Inferior parietal cortex (tissue), 1 donor: ENCODE measurements at regions not wholly inside any gene's neighbourhood (a gene's known extent, or its start where the extent isn't known, plus 50 kb on each side); places are given as distances from the start of the nearest gene placed in this dataset.

Source experiments
- DNase-seq: peaks from one replicate; pipeline ENCODE4 v3.0.0-alpha.2; 2016; ENCODE audit errors: extremely low spot score

DNA sequence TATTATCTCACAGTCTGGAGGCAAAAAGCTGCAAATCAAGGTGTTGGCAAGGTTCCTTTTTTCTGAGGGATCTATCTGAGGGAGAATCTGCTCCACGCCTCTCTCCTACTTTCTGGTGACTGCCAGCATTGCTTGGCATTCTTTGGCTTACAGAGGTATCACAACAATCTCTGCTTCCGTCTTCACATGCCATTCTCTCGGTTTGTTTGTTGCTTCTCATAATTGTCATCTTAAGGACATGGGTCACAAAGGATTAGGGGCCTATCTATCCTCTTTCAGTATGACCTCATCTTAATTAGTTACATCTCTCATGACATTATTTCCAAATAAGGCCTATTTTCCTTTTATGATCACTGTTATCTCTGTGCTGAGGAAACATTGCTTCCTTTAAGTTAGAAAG lies 345.0 kb downstream of the FOXG1 start:
- DNase-seq: no peak

DNA sequence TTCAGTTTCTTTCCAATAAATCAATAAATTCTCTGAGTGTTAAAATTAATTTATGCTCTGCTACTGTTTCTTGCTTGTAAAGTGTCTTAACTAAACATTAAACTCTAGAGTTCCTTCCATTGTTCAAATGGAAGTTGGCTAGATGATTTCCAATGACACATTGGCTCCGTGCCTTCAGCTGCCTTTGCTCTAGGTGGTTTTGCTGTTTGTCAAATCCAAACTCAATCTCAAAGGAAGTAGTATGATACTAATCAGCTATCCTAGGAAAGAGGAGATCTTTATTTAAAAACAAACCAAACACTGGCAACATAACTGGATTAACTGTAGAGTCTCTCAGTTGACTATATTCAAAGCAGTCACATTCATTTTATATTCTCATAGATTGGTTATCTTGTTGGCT lies 356.4 kb downstream of the FOXG1 start:
- no peak for DNase-seq

DNA sequence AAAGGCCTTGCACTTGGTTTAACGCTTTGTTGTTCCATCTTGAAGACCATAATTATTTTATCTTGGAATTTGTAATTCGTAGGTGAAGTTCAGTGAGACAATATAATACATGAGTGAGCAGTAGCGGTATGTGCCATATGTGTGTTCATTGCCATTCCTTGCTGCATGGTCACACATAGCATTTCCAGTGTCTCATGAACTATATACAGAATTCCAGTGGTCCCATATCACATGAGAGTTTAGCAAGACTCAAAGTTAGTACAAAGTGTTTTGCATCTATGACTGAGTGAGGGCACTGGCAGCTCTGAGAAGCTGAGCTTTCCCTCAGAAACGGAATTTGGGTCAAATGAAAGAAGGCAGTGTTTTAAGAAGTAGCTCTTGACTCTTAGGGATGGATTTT lies 359.8 kb downstream of the FOXG1 start:
- no peak for DNase-seq

DNA sequence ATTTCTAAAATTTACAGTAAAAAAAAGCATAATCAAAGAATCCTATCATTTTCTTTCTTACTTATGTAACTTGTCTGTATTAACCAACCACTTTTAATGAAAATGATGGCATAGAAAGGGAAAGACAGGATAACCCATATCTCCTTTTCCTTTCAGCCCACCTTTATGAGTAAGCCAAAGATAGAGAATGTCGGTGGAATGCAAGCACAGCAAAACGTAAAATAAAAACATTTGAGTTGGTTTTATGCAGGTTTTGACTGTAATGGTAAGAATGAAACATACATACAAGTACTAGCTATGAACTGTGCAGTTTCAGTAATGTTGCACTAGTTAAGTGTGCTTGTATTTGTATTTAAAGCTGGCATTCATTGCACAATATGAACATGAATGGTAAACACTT lies 360.3 kb downstream of the FOXG1 start:
- DNase-seq: no peak

DNA sequence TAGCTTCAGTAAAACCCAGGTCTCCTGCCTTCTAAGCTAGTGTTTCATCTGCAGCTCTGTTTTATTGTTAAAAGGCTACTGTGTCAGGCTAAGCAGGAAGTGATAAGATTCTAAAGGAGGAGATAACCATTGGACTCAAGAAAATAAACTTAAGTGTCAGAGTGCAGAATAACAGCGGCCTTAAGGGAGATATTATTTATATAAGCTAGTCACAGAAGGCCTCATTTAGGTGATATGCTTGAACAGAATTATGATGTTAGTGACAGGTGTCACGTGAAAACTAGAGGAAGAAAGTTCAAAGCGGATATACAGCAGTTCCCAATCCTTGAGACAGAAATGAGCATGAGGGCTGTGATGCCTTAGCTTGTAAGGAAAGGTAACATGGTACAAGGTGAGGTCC lies 373.4 kb downstream of the FOXG1 start:
- DNase-seq: no peak

DNA sequence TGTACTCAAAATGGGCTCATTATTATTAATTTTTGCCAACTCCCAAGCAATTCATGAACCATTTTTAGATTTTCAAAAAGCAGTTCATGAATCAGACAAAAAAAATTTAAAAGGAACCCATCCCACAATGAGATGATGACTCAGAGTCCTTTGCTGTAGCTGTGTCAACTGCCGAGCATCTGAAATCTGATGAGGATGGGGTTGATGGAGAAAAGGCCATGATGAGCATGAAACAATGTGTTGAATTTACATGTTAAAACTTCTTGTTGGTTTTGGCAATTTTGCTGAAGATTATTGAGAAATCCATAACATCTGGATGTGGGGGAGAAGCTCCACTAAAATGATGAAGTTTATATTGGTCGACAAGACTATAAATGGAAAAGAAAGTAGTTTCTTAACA lies 378.0 kb downstream of the FOXG1 start:
- no peak for DNase-seq

DNA sequence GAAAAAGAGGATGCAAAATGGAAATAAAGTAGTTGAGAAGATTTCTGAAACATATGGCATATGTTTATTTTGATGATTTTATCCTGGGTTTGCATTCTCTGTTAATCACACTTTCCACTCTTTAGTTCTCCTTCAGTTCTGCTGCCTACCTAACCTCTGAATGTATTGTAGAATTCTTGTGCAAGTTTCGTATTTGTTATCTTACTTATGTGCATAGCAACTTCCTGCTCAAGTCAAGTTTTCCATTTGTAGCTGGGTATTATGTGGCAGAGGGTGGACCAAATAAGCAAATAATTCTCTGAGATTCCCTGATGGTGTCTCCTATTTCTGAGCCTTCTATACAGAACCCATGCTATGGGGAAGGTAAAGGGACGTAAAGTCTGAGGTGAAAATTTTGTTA lies 381.6 kb downstream of the FOXG1 start:
- no peak for DNase-seq

DNA sequence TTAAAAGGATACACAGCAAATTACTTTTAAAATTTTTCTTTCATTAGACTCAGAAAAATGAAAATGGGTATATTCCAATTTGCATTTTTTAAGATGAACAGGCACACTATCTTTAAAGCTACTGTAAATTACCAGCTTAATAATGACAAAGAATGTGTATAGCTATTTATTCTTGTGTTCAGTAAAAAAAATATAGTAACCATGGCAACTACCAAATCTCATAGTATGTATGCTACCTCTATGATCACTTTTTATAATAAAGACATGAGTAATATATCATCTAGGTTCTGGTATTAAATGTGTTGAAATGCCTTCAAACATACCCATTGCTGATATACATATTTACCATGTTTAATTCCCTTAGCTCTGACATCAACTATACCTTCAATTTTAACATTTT lies 383.2 kb downstream of the FOXG1 start:
- no peak for DNase-seq

DNA sequence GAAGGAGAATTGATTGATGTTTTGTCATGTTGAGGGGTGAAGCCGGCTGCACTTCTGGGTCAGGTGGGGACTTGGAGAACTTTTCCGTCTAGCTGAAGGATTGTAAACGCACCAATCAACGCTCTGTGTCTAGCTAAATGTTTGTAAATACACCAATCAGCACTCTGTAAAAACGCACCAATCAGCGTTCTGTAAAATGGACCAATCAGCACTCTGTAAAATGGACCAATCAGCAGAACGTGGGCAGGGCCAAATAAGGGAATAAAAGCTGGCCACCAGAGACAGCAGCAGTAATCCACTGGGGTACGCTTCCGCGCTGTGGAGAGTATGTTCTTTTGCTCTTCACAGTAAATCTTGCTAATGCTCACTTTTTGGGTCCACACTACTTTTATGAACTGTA lies 384.1 kb downstream of the FOXG1 start:
- DNase-seq: no peak

DNA sequence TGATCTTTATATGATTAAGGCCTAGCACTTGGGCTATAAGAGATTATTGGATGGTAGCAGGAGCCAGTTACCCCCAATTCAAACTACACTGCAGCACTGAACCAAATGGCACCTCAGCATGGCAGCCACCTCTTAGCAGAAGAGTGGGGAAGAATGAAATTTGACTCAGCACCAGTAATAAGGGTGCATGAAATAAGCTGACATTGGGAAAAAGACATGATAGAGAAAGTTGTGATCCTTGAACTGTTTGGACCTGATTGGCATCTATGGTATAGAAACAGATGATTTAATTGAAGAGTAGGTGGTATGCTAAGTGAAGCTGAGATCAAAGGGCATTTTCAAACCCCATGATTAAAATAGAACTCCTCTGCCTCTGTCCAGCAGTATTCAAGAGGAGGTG lies 389.5 kb downstream of the FOXG1 start:
- no peak for DNase-seq

DNA sequence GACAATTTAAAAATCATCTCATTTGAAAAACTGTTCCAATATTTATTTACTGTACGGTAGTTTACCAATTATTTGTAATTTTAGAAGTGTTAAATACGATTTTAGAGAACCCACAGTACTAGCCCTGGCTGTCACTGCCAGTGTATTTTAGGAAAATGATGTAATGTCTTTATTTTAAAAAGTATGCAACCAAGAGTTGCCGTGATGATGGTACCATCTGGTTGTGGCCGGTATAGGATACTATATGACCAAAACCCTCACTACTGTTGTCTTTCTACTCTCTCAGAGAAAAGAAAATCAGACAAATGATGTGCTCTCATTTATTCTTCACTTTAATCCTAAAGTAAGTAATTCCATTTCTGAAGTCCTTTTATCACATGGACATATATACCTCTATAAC lies 395.0 kb downstream of the FOXG1 start:
- no peak for DNase-seq

DNA sequence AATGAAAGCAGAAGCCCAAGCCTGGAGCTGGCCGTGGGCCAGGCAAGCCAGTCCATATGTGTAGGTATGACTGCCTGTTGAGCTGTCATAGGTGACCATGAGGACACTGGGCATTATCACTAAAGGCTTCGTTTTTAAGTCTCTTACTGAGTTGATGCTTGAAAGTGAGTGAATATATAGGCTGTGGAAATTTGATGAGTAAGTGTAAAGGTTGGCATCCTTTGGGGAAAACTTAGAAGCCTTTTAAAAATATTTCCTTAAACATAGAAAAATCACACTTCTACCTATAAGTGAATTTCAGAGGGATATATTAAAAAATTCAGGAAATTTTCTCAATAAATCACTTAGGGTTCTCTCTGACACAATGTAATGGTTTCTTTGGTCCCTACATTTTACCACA lies 396.5 kb downstream of the FOXG1 start:
- no peak for DNase-seq

DNA sequence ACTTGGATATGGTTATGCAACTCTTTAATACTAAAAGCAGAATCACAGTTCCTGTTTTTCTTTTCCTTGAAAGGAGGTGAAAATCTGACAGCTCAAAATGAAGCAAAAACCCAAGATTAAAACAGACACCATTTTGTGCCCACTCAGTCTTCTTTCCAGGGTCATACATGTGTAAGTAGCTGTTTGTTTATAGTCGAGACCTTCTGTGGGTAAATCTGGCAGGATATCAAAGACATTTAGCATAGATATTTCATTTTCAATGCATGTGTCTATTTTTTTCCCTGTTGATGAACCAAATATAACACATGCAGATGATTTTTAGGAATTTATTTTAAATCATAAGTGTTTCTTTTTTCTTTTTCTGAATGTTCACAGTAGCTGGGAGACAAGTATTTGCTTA lies 398.8 kb downstream of the FOXG1 start:
- DNase-seq: no peak

DNA sequence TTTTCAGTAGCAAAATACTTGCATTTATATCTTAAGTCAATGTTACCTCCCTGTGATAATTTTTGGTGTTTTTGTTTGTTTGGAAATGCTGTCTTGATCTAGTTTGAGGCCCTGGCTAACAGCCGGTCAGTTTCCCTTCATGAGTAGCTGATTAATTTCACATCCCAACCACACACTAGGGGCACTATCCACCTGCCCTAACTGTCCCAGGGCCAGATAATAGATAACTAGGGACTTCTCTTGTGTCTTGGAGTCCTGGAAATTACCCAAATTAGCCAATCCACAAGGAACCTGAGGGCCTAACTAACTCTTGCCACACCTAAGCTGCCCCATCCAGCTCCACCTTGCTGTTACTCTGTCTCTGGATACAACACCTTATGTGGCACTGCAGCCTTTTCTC lies 399.9 kb downstream of the FOXG1 start:
- DNase-seq: no peak

DNA sequence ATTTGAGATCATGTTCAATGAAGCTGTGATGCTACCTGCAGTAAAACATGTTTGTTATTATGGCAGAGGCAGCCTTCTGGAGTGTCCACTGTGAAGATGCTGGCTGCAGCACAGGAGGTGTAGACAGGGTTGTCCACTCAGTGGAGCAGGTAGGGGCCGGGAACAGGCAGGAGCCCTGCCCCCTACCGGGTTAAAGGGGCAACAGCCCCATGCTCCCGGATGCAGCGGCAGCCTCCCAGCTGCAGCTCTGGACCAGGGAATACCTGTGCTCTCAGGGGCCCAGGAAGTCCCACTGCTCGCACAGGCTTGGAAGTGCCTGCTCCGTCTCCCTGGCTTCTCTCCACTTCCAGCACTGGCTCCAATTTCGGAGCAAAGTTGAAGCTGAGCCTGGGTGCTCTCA lies 401.6 kb downstream of the FOXG1 start:
- DNase-seq: no peak

DNA sequence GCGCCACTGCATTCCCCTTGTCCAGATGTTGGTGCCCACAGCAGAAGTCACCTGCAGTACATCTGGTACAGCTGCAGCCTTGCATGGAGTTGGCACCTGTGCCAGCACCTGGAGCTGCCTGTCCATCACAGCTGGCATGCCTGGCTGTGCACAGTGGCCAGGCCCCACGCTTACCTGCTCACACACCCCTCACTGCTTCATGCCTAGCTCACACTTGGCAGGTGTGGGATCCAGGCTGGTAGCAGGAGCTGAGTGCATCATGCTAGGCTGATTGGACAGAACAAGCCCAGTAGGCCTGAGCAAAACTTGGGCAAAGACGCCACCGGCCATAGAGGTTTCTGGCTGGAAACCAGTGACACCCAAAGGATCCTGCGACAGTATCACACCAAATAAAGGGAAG lies 402.8 kb downstream of the FOXG1 start:
- no peak for DNase-seq

DNA sequence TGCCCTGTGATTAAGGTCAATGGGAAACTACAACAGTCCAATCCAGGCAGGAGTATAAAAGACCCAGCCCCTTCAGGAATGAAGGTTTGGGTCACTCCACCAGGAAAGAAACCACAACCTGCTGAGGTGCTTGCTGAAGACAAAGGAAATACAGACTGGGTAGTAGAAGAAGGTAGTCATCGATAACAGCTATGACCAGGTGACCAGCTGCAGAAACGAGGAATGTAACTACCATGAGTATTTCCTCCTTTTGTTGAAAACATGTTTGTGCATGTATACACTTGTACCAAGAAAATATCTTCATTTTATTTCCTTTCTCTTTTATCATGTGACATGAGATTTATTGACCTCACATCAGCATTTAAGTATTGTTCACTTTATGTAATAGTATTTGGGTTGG lies 409.1 kb downstream of the FOXG1 start:
- no peak for DNase-seq

DNA sequence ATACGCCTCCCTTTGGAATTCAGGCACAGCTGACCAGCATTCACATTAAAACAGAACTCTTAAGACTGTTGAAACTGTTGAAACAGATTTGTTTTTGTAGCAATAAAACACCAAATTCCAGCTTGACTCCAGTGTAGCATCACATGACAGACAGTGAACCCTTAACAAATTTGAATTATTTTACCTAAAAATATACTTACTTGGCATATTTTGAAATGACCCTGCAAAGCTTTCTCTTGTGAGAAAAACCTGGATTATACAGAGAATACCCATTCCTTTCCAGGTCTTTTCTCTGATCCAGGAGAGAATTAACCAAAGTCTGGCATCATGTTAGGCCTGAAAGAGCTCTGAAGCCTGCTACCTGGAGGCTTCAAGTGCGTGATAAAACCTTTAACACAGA lies 410.3 kb downstream of the FOXG1 start:
- DNase-seq: no peak

DNA sequence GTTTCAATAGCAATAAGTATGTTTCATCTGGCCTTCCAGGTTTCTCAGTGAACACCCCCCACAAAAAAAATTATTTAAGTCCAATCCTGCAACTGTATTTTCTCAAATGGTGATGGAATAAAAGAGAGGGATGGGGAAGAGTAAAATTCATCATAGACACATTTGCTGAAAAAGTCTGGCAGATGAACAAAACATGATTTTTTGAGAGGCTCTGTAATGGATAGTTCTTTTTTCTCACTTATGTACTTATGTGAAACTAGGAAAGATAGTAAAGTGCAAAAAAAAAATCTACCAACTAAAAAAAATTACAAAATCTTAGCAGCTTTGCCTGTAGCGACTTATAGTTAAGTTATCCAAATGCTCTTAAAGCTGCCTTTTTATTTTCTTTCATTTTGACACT lies 412.4 kb downstream of the FOXG1 start:
- no peak for DNase-seq

DNA sequence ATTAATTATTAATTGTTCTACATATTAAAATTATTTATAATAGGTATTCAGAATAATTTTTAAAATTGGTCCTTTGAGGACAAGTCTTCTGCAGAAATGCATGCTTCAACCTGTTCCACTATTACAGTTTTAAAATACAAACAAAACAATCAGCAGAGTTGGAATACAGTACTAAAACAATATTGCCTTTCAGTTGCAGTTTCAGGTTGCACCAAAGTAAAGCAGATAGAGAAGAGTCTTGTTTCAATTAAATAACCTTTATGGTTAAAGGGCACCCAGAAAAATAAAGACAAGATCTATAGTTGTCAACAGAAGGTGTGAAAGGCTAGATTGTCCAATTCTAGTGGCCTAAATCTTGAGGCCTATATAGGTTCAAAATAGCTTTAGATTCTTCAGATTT lies 424.5 kb downstream of the FOXG1 start:
- DNase-seq: no peak

DNA sequence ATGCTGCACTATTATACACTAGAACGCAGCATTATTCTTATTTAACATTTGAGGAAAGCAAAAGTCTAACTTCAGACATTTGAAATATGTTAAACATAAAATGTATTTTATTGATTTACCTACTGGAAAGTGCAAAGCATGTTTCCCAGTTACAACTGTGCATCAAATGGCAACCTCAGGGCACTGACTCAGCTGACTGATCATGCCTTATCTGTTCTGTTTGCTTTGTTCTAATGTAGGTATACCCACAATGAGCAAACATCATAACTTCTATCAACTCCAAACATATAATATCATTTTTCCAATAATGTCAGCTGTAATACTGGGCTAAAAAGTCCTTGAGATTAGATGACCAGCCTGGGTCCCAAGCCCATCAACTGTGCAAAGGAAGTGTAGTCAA lies 431.0 kb downstream of the FOXG1 start:
- DNase-seq: no peak

DNA sequence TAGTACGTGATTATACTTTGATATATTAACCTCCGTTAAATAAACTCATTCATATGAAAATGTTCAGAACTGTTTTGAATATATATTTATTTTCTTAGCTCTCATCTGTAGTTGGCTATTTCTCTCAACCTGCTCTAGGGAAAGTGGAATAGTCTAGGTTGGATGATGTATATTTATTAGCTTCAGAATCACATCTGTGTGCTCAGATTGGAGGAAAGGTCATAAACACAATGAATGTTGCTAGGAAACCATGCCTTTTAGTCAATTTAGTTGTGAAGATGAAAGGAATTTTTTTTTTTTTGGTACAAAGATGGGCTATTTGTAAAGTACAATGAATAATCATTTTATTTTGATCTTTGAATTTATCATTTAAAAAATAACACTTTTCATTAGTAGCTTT lies 439.1 kb downstream of the FOXG1 start:
- no peak for DNase-seq

DNA sequence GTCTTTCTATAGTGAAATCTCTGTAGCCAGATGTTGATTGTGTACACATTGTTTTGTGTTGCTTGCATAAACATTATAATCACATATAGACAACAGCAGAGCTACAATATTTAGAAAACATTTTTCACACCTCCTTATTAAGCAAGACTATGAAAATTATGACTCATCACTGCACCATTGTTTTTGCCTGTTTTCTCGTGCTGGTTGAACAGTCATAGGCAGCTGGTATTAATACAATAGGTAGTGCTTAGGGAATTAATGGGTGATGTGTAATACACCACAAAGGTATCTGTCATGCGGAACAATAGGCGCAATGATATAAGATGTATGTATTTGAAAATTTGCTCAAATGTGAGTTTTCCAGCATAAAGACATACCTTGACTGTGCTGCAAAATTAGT lies 449.3 kb downstream of the FOXG1 start:
- DNase-seq: no peak

DNA sequence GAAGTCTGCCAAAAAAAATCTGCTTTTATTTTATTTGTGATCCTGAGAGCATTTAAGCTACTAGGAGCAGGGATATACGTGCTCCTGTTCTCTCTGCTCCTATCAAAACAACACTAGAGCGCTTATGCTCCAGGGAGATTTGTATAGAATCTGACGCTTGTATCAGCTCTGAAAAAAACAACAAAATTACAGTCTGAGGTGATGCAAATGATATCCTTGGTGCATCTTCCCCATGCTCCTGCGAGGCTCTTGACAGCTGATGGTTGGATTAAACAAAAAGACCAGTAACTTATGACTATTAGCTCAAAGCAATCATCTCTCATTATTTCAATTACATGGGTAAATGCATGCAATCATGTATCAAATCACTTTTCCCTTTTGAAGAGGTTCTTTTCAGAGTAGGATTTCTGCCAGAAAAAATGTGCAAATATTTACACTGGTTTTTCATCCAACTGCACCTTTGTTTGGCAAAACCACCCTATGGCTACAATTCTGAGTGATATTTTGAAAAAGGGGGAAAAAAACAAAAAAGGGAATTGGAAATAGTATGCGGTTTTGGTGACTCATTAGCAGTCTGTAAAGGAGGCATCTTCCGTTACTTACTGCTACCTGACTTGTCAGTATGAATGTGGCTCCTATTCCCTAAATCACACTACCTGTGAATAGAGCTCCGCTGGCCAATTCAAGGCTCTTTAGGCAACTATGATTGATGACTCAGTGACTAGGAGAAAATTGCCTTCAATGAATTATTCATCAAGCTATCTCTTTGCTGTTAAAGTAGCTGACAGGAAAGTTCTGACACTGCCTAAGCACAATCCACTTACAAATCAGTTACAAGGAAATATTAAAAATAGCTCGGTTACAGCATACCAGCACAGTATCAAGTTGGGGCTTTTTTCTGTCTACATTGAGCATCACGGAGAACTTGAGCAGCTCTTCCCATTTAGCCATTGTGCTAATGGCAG lies 450.0 kb downstream of the FOXG1 start:
- peak; percentile 34 for DNase-seq
